ENCODE measurements at regions not wholly inside any gene's neighbourhood (a gene's known extent, or its start where the extent isn't known, plus 50 kb on each side); places are given as distances from the start of the nearest gene placed in this dataset.
"Not testable (repeated sequence)": the region's sequence is repeated elsewhere in the genome, so short reads cannot be mapped to it uniquely, and the experiment has no call there.

- intact Hi-C loops (cut with DNase I): no loop called here
- ATAC-seq: no peak
- Histone ChIP-seq H3K4me1 (no peaks in the 10 kb centered on the region), H3K27me3 (no peaks in the 10 kb centered on the region), H3K36me3 (no peaks in the 10 kb centered on the region), H3K9me3 (peaks cover 0 to 5% (median 0%) of the 10 kb centered on the region in 4 donors), H3K4me3 (no peak overlapping the region), H3K27ac (no peak overlapping the region)
- DNase-seq: no peak
- WGBS (ENCODE audit: insufficient coverage, low coverage, low lambda C conversion rate, missing lambda C conversion rate): 65% methylated on average over 6 of the region's 6 CpGs
- TF ChIP-seq POLR2A (IDR thresholded peaks at IDR 0.05): no peak
- TF ChIP-seq CTCF (IDR thresholded peaks at IDR 0.05): no peak
Observed at GRCh38 chr4:23097251-23097650, 404.5 kb downstream of the GBA3 start.

GRCh38 chr4:23091711-23092110 lies 399.0 kb downstream of the GBA3 start:
- TF ChIP-seq POLR2A (IDR thresholded peaks at IDR 0.05): no peak
- TF ChIP-seq CTCF (IDR thresholded peaks at IDR 0.05): no peak
- no peak overlapping the region for H3K4me3 ChIP-seq
- H3K4me1 ChIP-seq: no peaks in the 10 kb centered on the region
- no peaks in the 10 kb centered on the region for H3K36me3 ChIP-seq
- intact Hi-C loops (cut with DNase I): no loop called here
- ATAC-seq (peak in 1 of 4 donors; percentile 21), DNase-seq (no peak)
- no peaks in the 10 kb centered on the region for H3K27me3 ChIP-seq
- peaks cover 0 to 5% (median 0%) of the 10 kb centered on the region in 4 donors for H3K9me3 ChIP-seq
- 20% methylated on average over 1 of the region's 1 CpG for WGBS (ENCODE audit: insufficient coverage, low coverage, low lambda C conversion rate, missing lambda C conversion rate)
- H3K27ac ChIP-seq: no peak overlapping the region

GRCh38 chr4:23085249-23085568 lies 392.5 kb downstream of the GBA3 start:
- intact Hi-C loops (cut with DNase I): no loop called here
- ATAC-seq (no peak), DNase-seq (no peak)
- WGBS (ENCODE audit: insufficient coverage, low coverage, low lambda C conversion rate, missing lambda C conversion rate): 80% methylated on average over 2 of the region's 2 CpGs
- TF ChIP-seq POLR2A (IDR thresholded peaks at IDR 0.05) (no peak), CTCF (IDR thresholded peaks at IDR 0.05) (no peak)
- Histone ChIP-seq H3K36me3 (no peaks in the 10 kb centered on the region), H3K27me3 (no peaks in the 10 kb centered on the region), H3K27ac (no peak overlapping the region), H3K9me3 (no peaks in the 10 kb centered on the region), H3K4me1 (no peaks in the 10 kb centered on the region), H3K4me3 (no peak overlapping the region)

- Histone ChIP-seq H3K4me1 (no peaks in the 10 kb centered on the region), H3K4me3 (no peak overlapping the region), H3K36me3 (no peaks in the 10 kb centered on the region), H3K27me3 (no peaks in the 10 kb centered on the region), H3K9me3 (no peaks in the 10 kb centered on the region), H3K27ac (no peak overlapping the region)
- 41% methylated on average over 2 of the region's 3 CpGs for WGBS (ENCODE audit: insufficient coverage, low coverage, low lambda C conversion rate, missing lambda C conversion rate)
- TF ChIP-seq POLR2A (IDR thresholded peaks at IDR 0.05): no peak
- TF ChIP-seq CTCF (IDR thresholded peaks at IDR 0.05): no peak
- ATAC-seq (no peak), DNase-seq (no peak)
- intact Hi-C loops (cut with DNase I): no loop called here
Observed at GRCh38 chr4:23084559-23085248, 392.0 kb downstream of the GBA3 start.

GRCh38 chr4:23083391-23083790 lies 390.7 kb downstream of the GBA3 start:
- H3K9me3 ChIP-seq: no peaks in the 10 kb centered on the region
- no peaks in the 10 kb centered on the region for H3K4me1 ChIP-seq
- TF ChIP-seq POLR2A (IDR thresholded peaks at IDR 0.05): no peak
- no peak for TF ChIP-seq CTCF (IDR thresholded peaks at IDR 0.05)
- 37% methylated on average over 2 of the region's 2 CpGs for WGBS (ENCODE audit: insufficient coverage, low coverage, low lambda C conversion rate, missing lambda C conversion rate)
- ATAC-seq (no peak), DNase-seq (no peak)
- H3K36me3 ChIP-seq: no peaks in the 10 kb centered on the region
- H3K27me3 ChIP-seq: no peaks in the 10 kb centered on the region
- intact Hi-C loops (cut with DNase I): no loop called here
- no peak overlapping the region for H3K27ac ChIP-seq
- no peak overlapping the region for H3K4me3 ChIP-seq

GRCh38 chr4:23080171-23080570 lies 387.4 kb downstream of the GBA3 start:
- intact Hi-C loops (cut with DNase I); DNase-seq; H3K9me3 ChIP-seq; ATAC-seq; H3K27me3 ChIP-seq; H3K36me3 ChIP-seq; H3K27ac ChIP-seq; H3K4me3 ChIP-seq; H3K4me1 ChIP-seq: not testable (repeated sequence)
- WGBS (ENCODE audit: insufficient coverage, low coverage, low lambda C conversion rate, missing lambda C conversion rate): no CpG with 5 or more reads among the region's 2 CpGs
